Right lobe of liver (tissue), 6 donors: ENCODE measurements at regions not wholly inside any gene's neighbourhood (a gene's known extent, or its start where the extent isn't known, plus 50 kb on each side); places are given as distances from the start of the nearest gene placed in this dataset.

Experiments used
- ATAC-seq, 4 donors: fragments of 200-7000 bp; cut with Tn5 transposase; one replicate each; pipeline ENCODE4 v1.9.1; 2020; ENCODE audit warnings: mild to moderate bottlenecking in 4 of 4, moderate library complexity in 4 of 4
- DNase-seq, 3 donors: peaks; one replicate each; pipeline ENCODE4 v3.0.0-alpha.2; 2020
- H3K27ac ChIP-seq, 3 donors: fragments of 200-600 bp; one replicate each; pipeline ENCODE4 v1.8.0; 2022
- H3K27me3 ChIP-seq, 2 donors: fragments of 200-600 bp; one replicate each; pipeline ENCODE4 v1.8.0; 2022
- H3K36me3 ChIP-seq, 4 donors: fragments of 200-600 bp; sonication (generic) in 1 of 4; one replicate each; pipeline versions ENCODE4 v1.5.1 to v1.8.0; 2017 to 2022; ENCODE audit warnings: control low read depth in 1 of 4
- H3K4me1 ChIP-seq, 4 donors: fragments of 200-600 bp; sonication (generic) in 1 of 4; one replicate each; pipeline versions ENCODE4 v1.5.1 to v1.8.0; 2017 to 2022; ENCODE audit warnings: control low read depth in 1 of 4
- H3K4me3 ChIP-seq, 3 donors: fragments of 200-600 bp; one replicate each; pipeline ENCODE4 v1.8.0; 2022
- H3K9me3 ChIP-seq, 4 donors: fragments of 200-600 bp; sonication (generic) in 1 of 4; one replicate each; pipeline versions ENCODE4 v1.5.1 to v1.8.0; 2017 to 2022; ENCODE audit warnings: control low read depth in 1 of 4
- CTCF ChIP-seq, 4 donors: fragments of 200-600 bp in 3 of 4; fragments of 450-650 bp in 1 of 4; IDR thresholded peaks; one replicate each; pipeline versions ENCODE4 v1.5.1 to v1.8.0; 2016 to 2022; ENCODE audit warnings: antibody characterized with exemption in 4 of 4, mild to moderate bottlenecking in 2 of 4
- POLR2A ChIP-seq: fragments of 450-650 bp; IDR thresholded peaks from one replicate; pipeline ENCODE4 v1.6.1; 2017; ENCODE audit warnings: antibody characterized with exemption, mild to moderate bottlenecking
- WGBS: methylation state at CpG from one replicate; pipeline ENCODE4 v1.1.6; 2018; ENCODE audit warnings: low coverage, low lambda C conversion rate; ENCODE audit not compliant: insufficient coverage; ENCODE audit errors: missing lambda C conversion rate; 5-methylcytosine and 5-hydroxymethylcytosine counted together
- intact Hi-C, 2 donors: fragments of 100-400 bp; cut with DNase I; formaldehyde crosslinking; loops; one replicate each; pipeline versions ENCODE4 v1.11.2 to v1.14.1; 2022
- donor health status: DM: no; HTN: yes; CAD: no.
- donor health status: DM: no; HTN: no; CAD: no.
- donor health status: DM: no; HTN: no; CAD: no.
- donor health status: DM: no; HTN: yes; CAD: no.
- donor health status: DM: no; HTN: yes; CAD: no.

GRCh38 chr4:126291886-126292285 is 977.1 kb downstream of the FAT4 start:
- H3K27ac ChIP-seq: no peak overlapping the region
- no peaks in the 10 kb centered on the region for H3K27me3 ChIP-seq
- H3K9me3 ChIP-seq: no peaks in the 10 kb centered on the region
- 57% methylated on average over 1 of the region's 1 CpG for WGBS
- ATAC-seq (no peak), DNase-seq (no peak)
- no peaks in the 10 kb centered on the region for H3K4me1 ChIP-seq
- TF ChIP-seq CTCF (IDR thresholded peaks at IDR 0.05) (no peak), POLR2A (no peak)
- no peaks in the 10 kb centered on the region for H3K36me3 ChIP-seq
- no peak overlapping the region for H3K4me3 ChIP-seq
- intact Hi-C loops: no loop called here

- Histone ChIP-seq H3K4me1 (no peaks in the 10 kb centered on the region), H3K4me3 (no peak overlapping the region), H3K27ac (no peak overlapping the region), H3K27me3 (no peaks in the 10 kb centered on the region), H3K9me3 (no peaks in the 10 kb centered on the region), H3K36me3 (no peaks in the 10 kb centered on the region)
- TF ChIP-seq POLR2A (no peak), CTCF (IDR thresholded peaks at IDR 0.05) (no peak)
- 86% methylated on average over 1 of the region's 1 CpG for WGBS
- DNase-seq (no peak), ATAC-seq (no peak)
- intact Hi-C loops: no loop called here
Measured at GRCh38 chr4:126298271-126298670, 983.5 kb downstream of the FAT4 start.

- H3K27ac ChIP-seq: no peak overlapping the region
- WGBS: 29% methylated on average over 5 of the region's 5 CpGs
- peak in 1 of 4 donors; percentile 72 for ATAC-seq
Measured at GRCh38 chr4:126306152-126306869, 991.6 kb downstream of the FAT4 start.

GRCh38 chr4:126318376-126318775 is 1003.6 kb downstream of the FAT4 start:
- intact Hi-C loops: no loop called here
- 41% methylated on average over 3 of the region's 3 CpGs for WGBS
- no peaks in the 10 kb centered on the region for H3K36me3 ChIP-seq
- H3K4me3 ChIP-seq: no peak overlapping the region
- TF ChIP-seq POLR2A (no peak), CTCF (IDR thresholded peaks at IDR 0.05) (no peak)
- H3K27me3 ChIP-seq: no peaks in the 10 kb centered on the region
- no peak overlapping the region for H3K27ac ChIP-seq
- H3K9me3 ChIP-seq: no peaks in the 10 kb centered on the region
- H3K4me1 ChIP-seq: no peaks in the 10 kb centered on the region
- ATAC-seq: no peak
- DNase-seq: no peak

More at GRCh38 chr4:126306152-126306869, 991.6 kb downstream of the FAT4 start:
- Histone ChIP-seq H3K36me3 (no peaks in the 10 kb centered on the region), H3K27me3 (no peaks in the 10 kb centered on the region), H3K4me1 (no peaks in the 10 kb centered on the region), H3K4me3 (no peak overlapping the region), H3K9me3 (no peaks in the 10 kb centered on the region)
- DNase-seq: no peak
- TF ChIP-seq POLR2A (no peak), CTCF (IDR thresholded peaks at IDR 0.05) (no peak)
- intact Hi-C loops: no loop called here

- ATAC-seq (no peak), DNase-seq (no peak)
- Histone ChIP-seq H3K27ac (no peak overlapping the region), H3K4me1 (no peaks in the 10 kb centered on the region), H3K36me3 (no peaks in the 10 kb centered on the region), H3K27me3 (no peaks in the 10 kb centered on the region), H3K4me3 (no peak overlapping the region), H3K9me3 (no peaks in the 10 kb centered on the region)
- TF ChIP-seq CTCF (IDR thresholded peaks at IDR 0.05): no peak
- TF ChIP-seq POLR2A: no peak
- intact Hi-C loops: no loop called here
Measured at GRCh38 chr4:126328914-126329313, 1014.2 kb downstream of the FAT4 start.
